ENCODE measurements at regions not wholly inside any gene's neighbourhood (a gene's known extent, or its start where the extent isn't known, plus 50 kb on each side); places are given as distances from the start of the nearest gene placed in this dataset.
"Not testable (repeated sequence)": the region's sequence is repeated elsewhere in the genome, so short reads cannot be mapped to it uniquely, and the experiment has no call there.

DNA sequence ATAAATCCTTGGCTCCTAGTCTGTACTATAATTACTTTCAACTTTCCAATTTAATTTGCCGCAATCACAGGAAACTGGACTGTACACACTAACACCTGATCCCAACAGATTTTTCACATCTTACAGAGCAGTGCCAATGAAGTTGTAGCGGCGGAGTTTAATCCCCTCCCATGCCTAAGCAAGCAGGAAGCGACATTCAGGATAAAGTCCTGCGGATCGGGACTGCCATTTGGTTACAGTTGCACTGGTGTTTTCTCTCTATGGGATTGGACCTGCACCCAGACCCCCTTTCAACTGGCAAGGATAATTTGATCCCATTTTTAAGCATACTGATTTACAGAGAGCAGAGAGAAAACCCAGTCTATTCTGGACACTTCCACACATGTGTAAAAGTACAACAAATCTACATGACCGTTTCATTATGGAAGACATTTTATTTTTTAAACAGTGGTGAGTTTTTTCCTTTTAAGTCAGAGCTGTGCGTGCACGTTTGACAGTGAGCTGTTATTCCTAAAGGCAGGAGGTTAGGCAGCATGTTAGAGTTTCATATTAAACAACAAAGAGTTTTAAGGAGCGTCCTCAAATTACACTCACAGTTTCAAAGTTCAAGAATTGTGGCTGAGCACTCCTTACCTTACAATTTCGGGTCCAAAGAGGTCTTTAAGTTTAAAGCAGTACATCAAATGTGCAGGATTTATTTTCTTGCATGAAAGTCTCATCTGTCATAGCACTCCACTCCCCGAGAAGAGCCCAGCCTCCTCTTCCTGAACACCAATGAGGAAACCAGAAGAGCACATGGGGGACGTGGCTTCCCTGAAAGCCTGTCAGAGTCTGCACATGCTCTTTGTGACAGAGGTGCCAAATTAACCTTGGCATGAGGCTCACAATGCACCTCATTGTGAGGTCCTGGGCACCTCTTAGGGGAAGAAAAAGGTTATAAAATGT is 141.6 kb upstream of the RFC3 start:
- DNase-seq: no peak

DNA sequence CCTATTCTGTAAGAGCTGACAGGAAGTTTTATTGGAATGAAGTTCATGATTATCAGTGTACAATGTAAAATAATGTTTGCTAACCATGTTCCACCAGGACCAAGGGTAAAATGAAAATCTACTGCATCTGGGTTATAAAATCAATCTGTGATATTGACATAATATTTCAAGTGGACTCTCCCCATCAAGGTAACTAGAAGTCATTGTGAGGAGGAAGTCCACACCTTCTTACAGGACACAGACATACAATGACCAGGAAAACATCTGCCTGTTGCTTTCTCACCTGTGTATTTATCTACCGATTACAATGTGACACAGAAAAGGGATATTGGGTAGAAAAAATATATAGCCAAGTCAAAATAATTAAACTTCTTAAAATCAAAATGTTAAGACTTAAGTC is 140.7 kb upstream of the RFC3 start:
- no peak for DNase-seq

DNA sequence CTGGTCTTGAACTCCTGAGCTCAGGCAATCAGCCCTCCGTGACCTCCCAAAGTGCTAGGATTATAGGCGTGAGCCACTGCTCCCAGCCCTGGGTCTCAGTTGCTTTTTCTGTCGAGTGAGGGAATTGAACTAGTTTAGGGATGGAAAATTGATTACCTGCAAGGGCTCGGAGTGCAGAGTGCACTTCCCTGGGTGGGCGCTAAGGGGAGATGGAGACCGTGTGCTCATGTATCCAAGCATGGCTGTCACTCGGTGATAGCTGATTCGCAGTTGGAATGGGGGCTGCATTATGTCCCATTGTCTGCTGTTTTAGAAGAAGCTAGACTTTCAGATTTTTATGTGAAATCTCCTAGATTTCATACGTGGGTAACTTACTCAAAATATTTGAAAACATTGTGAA is 139.9 kb upstream of the RFC3 start:
- no peak for DNase-seq

DNA sequence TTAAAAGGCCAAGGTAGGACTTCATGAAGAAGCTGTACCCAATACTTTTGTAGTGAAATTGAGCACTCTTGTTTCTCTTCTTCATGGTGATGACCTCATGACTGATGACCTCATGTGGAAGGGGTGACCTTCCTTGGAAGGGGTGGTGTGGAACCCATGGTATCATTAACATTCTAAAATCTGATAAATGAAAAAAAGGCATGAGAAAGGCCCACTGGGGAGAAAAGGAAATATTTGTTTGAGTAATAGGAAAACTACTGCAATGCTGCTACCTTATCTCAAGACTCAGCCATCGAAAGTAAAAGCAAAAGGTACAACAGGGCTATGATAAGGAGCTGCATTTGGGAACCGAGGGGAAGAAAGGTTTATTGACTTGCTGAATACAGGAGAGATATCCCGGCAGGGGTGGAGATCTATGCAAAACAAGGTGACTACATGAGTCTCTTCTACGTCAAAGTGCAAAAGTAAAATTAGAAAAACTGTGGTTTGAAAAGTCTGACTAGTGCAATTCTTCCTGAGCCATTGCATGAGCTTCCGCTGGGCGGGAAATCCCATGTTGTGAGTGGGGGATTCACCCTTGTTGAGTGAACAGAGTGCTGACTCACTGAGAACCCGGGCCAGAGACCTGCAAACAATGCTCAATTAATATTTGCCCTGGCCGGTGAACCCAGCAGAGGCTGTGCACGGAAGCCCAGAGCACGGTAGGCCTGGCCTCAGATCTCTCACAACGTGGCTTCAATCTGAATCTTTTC is 138.9 kb upstream of the RFC3 start:
- DNase-seq: peak; percentile 80

DNA sequence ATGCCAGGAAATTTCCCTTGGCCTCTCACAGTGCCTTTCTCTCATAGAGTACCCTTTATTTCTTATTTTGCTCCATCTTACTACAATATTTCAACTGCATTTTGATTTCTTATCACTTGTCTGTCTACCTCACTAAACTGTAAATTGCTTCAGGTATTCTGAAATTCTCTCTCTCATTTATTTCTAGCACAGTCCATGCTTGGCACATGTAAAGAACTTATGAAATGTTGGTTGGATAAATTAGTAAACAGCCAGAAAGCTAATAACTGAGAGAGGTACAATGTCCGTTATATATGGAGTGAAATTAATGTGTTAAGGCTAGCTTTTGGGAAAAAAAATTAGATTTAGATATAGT is 138.3 kb upstream of the RFC3 start:
- DNase-seq: no peak

DNA sequence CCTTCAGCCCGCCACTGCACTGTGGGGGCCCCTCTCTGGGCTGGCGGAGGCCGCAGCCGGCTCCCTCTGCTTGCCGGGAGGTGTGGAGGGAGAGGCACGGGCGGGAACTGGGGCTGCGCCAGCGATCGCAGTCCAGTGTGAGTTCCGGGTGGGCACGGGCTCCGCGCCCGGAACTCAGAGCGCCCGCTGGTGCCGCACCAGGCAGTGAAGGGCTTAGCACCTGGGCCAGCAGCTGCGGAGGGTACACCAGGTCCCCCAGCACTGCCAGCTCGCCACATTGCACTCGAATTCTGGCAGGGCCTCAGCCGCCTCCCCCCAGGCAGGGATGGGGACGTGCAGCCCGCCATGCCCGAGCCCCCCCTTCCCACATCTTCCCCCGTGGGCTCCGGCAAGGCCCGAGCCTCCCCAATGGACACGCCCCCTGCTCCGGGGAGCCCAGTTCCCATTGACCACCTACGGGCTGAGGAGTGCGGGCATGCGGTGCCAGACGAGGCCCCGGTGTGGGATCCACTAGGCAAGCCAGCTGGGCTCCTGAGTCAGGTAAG is 135.9 kb upstream of the RFC3 start:
- DNase-seq: no peak

DNA sequence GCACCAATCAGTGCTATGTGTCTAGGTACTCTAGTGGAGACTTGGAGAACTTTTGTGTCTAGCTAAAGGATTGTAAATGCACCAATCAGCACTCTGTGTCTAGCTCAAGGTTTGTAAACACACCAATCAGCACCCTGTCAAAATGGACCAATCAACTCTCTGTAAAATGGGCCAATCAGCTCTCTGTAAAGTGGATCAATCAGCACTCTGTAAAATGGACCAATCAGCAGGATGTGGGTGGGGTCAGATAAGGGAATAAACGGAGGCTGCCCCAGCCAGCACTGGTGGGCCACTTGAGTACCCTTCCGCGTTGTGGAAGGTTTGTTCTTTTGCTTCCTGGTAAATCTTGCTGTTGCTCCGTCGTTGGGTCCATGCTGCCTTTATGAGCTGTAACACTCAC is 135.3 kb upstream of the RFC3 start:
- DNase-seq: not testable (repeated sequence)

DNA sequence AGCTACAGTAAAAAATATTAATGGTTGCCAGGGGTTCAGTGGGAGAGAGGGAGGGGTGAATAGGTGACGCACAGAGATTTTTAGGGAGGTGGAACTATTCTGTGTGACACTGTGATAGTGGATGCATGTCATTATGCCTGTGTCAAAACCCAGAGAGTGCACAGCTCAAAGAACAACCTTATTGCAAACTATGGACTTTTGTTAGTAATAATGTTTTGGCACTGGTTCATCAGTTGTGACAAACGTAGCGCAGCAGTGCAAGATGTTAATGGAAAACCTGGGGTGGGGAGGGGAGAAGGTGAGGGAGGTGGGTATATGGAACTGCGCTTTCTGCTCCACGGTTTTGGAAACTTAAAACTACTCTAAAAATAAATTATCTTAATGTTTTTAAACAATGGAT is 134.6 kb upstream of the RFC3 start:
- no peak for DNase-seq

DNA sequence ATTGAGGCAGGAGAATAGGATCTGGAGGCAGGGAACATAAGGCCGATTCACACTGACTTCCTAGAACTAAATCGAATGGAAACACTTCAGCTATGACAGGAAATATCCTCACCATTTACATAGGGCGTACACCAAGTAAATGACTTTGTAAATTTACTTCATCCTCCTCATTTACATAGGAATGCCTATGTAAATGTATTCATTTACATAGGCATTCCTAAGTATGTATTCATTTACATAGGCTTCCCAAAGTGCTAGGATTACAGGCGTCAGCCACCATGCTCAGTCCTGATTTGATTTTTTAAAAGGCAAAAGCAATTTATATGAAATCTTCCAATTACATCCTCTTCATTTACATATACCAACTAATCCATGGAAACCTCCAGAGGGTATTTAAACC is 133.1 kb upstream of the RFC3 start:
- no peak for DNase-seq

DNA sequence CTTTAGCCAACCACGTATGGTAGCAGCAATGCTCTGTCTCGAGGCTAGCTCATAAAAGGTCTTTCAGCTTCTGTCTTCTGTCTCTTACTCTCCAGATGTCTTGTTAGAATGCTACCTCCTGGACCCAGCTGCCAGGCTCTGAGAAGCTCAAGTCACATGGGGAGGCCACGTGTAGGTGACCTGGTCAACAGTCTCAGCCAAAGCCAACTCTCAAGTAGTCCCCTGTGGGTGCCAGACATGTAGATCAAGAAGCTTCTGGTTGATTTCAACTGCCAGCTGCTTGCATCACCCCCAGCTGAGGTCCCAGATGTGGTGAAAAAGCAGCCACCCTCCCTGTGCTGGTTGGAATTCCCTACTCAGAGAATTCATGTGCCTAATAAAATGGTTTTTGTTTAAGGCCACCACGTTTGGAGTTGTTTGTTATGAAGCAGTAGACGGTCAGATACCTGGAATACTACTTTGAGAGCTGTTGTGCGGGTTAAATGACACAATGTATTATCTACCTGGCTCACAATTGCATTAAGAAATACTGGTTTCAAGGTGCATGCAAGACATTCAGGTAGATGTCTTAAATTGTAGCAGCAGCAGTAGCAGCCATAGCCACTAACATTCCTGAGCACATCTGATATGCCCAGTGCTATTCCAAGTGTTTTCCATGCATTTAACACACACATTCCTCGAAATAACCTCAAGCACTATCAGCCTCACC is 131.0 kb upstream of the RFC3 start:
- DNase-seq: no peak

DNA sequence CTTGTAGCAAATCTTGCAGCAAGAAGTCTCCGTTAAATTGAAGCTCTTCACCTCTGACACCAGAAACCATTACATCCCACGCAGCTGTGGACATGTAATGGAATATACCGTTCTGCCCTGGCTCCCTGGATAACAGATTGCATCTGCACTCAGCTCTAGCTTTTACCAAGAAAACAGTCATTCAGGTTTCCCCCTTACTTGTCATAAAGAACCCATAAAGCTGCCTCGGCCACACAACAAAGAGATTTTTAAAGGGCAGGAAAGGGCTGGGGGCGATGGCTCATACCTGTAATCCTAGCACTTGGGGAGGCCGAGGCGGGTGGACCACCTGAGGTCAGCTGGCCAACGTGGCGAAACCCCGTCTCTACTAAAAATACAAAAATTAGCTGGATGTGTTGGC is 127.6 kb upstream of the RFC3 start:
- DNase-seq: no peak

DNA sequence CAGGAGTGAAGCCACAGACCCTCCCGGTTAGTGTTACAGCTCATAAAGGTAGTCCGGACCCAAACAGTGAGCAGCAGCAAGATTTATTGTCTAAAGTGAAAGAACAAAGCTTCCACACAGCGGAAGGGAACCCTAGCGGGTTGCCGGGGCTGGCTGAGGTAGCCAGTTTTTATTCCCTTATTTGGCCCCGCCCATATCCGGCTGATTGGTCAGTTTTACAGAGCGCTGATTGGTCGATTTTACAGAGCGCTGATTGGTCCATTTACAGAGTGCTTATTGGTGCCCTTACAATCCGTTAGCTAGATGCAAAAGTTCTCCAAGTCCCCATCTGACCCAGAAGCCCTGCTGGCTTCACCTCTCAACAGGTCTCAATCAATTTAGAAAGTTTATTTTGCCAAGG is 126.0 kb upstream of the RFC3 start:
- no peak for DNase-seq

DNA sequence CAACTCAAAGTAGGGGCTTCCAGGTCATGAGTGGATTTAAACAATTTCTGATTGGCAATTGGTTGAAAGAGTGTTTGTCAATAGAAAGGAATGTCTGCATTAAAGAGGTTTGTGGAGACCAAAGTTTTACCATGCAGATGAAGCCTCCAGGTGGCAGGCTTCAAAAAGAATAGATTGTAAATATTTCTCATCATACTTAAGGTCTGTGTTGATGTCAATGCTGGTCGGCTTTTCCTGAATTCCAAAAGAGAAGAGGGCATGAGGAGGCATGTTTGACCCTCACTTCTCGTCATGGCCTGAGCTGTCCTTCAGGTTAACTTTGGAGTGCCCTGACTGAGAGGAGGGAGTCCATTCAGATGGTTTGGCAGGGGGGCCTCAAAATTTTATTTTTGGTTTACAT is 125.4 kb upstream of the RFC3 start:
- DNase-seq: no peak

DNA sequence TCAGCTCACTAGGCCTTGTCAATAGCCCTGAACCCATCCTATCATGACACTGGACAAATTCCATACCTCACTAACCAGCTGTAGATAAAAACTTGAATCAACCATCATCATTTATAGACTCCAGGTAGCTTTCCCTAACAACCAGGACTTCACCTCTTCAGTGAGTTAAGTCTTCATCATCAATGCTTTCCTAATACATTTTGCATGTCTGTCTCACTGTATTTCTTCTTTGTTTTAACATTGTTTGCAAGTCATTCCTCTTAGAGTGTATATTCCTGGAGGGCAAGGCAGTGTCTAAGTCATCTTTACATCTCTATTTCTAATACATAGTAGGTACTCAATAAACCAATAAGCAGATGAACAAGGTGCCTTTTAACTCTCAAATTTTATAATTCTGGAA is 123.4 kb upstream of the RFC3 start:
- DNase-seq: no peak

DNA sequence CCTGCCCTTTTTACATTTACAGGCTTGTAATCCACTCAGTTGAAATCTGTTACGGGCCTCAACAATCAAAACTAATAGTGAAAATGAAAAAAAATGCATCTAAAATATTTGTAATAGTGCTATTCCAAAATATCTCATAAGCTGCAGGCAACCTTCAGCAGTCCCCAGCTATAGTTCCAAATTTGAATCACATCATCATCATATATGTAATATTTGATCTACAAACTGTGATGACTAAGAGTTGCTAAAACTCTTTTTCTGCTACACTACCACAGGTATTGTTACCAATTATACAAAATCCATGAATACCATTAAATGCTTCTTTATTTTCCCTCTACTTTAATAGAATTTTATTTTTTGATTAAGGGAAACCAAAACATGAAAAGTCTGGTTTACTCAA is 121.4 kb upstream of the RFC3 start:
- no peak for DNase-seq

DNA sequence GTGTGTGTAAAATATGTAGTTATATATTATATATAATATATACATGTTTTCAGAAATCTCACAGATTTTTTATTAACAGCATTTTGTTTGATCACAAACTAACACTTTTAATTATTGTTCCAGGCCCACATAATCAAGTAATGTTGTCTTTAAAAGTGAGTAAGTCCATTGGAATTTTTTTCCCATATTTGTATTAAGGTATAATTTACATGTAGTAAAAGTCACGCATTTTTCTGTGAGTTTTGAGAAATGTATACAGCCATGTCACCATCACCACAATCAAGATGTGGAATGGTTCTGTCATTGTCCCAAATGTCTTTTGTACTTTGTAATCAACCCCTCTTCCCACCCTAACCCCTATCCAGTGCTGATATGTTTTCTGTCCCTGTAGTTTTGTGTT is 120.0 kb upstream of the RFC3 start:
- no peak for DNase-seq

DNA sequence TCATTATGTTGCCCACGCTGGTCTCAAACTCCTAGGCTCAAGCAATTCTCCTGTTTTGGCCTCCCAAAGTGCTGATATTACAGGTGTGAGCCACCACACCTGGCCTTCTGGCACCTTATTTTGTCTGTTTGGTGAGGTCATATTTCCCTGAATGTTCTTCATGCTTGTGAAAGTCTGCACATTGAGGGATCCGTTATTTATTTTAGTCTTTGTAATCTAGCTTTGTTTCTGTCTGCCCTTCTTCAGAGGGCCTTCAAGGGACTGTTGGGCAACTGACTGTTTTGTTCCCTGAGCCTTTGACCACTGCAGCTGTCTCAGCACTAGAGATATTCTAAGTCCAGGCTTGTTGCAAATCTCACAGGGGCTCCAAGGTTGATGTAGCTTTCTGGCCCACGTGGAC is 110.5 kb upstream of the RFC3 start:
- no peak for DNase-seq

DNA sequence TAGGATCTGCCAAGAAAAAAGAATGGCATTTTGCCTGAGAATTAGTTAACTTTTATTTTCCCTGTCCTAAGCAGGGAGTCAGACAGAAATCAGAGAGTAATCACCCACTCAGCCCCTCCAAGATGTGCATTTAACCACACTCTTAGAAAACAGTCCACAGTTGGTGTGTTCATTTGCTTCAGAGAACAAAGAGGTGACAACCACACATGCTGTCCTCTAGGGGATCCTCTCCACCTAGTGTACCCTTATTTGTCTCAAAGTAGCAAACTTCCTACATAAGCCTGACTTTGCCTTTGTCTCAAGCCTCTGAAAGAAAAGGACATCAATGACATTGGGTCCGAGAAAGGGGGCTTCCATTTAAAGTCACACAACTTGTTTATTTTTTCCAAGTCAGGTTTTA is 107.0 kb upstream of the RFC3 start:
- DNase-seq: no peak

DNA sequence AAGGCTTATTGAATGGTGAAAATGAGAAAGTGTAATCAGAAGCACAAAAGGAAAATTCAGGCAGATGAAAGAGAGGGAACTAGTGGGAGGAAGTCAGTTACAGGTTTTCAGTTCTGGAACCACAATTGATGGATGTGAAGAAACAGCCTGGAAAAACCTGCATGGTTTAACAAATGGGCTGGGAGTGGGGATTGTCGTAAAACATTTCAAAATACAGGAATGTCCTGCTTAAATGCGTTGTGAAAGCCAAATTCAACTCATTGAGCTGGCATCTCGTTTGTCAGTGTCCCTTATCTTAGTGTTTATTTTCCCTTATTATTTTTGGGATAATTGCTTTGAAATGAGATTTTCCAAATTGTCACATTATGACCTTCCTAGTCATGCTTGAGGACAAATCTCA is 106.5 kb upstream of the RFC3 start:
- no peak for DNase-seq

DNA sequence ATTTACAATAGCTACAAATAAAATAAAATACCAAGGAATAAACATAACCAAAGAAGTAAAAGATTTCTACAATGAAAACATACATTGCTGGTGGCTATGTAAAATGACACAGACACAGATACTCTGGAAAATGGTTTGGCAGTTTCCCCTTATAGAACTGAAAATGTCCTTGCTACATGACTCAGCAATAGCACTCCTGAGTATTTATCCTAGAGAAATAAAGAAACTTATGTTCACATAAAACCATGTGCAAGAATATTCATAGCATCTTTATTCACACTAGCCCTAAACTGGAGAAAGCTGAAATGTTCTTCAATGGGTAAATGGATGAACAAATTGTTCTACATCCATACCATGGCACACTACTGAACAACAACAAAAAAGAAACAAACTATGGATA is 100.2 kb upstream of the RFC3 start:
- DNase-seq: no peak

DNA sequence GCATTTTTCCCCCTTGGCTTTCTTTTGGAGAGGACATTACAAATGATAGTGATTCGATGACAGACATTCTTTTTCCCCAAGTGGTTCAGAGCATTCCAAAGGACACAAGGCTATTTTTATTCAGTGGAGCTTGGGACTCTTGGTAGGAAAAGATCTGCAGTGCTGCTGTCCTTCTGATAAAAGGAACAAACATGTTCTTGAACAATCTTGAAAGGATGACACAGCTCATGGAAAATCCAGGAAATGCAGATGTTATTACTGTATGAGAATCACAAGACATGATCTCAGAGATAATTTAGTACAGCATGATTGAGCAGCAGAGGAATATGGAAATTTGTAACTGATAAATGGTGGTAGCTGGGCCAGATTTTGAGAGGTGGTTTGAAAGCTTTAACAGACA is 96.2 kb upstream of the RFC3 start:
- no peak for DNase-seq

DNA sequence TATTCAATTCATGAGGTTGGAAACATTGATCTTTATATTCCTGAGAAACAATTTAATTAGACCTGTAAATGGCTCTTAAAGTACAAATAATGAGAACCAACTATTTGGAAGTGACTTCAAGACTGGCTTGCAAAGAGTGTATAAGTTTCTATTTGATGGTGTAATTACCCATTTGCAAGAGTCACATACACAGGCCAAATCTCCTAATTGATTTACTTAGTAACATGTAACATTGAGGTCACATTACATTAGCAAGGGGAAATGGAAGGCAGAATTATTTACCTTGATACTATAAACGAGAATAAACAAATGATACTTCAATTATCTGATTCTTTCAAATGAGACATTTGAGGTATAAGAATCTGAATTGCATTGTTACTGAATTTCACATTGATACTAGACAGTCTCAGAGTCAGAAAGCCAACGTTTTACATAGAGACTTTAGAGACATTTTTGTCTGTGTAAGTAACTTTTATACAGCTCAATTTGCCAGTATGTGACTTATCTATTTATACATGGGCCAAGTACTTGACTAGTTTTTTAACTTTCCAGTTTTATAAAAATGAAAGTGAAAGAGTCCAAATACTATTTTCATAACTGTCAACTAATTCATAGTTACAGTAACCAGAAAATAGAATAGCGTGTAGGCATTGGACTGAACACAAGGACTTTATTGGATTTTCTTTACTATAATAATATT is 95.6 kb upstream of the RFC3 start:
- no peak for DNase-seq

DNA sequence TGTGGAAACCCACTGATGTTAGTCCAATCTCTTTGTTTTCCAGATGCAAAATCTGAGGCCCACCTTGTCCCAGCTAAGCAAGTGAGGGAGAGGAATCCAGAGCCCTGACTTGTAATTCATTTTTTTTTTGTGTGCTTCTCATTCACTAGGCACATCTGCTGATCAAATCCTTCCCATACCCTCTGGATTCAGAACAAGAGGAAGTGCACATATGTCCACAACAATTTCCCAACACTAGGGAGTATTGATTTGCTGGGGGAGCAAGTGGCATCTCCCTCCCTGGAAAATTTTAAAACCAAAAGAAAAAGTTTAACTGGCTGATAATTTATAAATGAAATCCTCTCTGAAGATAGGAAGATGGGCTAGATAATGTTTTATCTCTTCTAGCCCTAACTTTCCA is 94.6 kb upstream of the RFC3 start:
- DNase-seq: no peak
